ENCODE measurements at regions not wholly inside any gene's neighbourhood (a gene's known extent, or its start where the extent isn't known, plus 50 kb on each side); places are given as distances from the start of the nearest gene placed in this dataset.

DNA sequence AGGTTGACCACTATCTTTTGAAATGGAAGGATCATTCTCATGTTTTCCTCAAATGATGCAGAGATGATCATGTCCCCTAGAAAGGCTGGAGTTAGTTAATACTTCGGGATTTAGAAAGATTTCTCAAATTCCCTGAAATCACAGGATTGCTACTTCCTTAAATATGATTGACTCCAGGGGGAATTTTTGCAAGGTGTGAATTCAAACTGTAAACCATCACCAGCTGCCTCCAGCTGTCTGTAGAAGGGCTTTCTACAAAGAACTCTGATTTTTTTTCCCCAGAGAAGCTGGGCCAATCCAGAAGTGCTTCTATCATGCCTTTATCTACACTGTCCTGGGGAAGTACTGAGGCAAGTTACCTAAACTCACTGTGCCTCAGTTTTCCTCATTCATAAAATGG, 114.5 kb downstream of the EDN1 start:
- no peak for TF ChIP-seq CTCF (conservative IDR thresholded peaks at IDR 0.05; ENCODE audit: low read length)
- TF ChIP-seq EZH2phosphoT487 (IDR thresholded peaks at IDR 0.05; ENCODE audit: borderline replicate concordance, low read depth, low read length): no peak

Data from OCI-LY7 (cell line).